A549 (cell line): ENCODE measurements at regions not wholly inside any gene's neighbourhood (a gene's known extent, or its start where the extent isn't known, plus 50 kb on each side); places are given as distances from the start of the nearest gene placed in this dataset.

Experiments
- CHD2 ChIP-seq: fragments of 150-350 bp; IDR thresholded peaks from 2 replicates; pipeline ENCODE4 v1.6.1; 2014; ENCODE audit warnings: low read length; ENCODE audit not compliant: partially characterized antibody
- HMGXB4 ChIP-seq: fragments of 250-450 bp; sonication (Bioruptor Pico); IDR thresholded peaks from 2 replicates; pipeline ENCODE4 v1.5.0; 2021; ENCODE audit warnings: mild to moderate bottlenecking, moderate library complexity, borderline replicate concordance
- MYC ChIP-seq: IDR thresholded peaks from 2 replicates; pipeline ENCODE4 v1.6.1; 2012; ENCODE audit warnings: mild to moderate bottlenecking, inconsistent platforms, low read length, improper control_type of control experiment, borderline replicate concordance
- POLR2A ChIP-seq: IDR thresholded peaks from 2 replicates; pipeline ENCODE4 v1.6.1; 2012; ENCODE audit warnings: mild to moderate bottlenecking, low read length
- TP53 ChIP-seq: fragments of 250-450 bp; sonication (Bioruptor Pico); IDR thresholded peaks from 2 replicates; pipeline ENCODE4 v1.5.0; 2021; ENCODE audit warnings: mild to moderate bottlenecking, moderate library complexity
- TF ChIP-seq, protein P1 (sequence below): fragments of >200 bp; sonication (Bioruptor Twin); formaldehyde crosslinking; IDR thresholded peaks from 3 replicates; pipeline ENCODE4 v1.5.1; 2016
- TF ChIP-seq, protein P2 (sequence below): fragments of 200-600 bp; sonication (generic); IDR thresholded peaks from 2 replicates; pipeline ENCODE4 v1.6.1; 2016; ENCODE audit warnings: antibody characterized with exemption, mild to moderate bottlenecking, moderate library complexity

DNA sequence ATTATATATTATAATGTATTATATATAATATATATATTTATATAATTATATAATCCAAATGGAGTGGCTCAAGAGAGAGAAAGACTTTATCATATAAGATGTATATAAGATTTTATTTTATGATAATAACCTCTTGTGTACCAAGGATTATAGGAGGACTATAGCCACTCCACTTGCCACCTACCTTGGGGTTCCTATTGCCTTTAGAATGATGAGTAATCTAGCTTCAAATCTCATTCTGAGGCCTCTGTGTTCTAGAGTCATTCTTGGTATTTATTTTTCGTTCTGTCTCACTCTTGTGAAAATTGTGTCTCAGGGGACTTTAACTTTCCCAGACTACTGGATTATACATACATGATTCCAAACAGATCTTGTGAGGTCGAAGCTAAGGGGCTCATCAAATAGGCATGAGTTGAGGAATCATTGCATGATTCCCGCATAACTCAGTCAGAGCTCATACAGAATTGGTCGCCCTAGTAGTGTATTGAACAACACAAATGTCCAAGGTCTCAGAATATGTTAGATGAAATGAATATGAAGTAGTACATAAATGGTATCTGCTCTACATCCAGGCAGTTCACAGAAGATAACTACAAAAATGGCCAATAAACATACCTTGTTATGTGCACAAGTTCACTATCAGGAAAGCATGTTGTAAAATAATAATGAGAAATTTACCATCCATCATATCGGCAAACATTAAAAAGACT is 159.5 kb upstream of the RNPC3 start:
- TF ChIP-seq, protein P1, sequence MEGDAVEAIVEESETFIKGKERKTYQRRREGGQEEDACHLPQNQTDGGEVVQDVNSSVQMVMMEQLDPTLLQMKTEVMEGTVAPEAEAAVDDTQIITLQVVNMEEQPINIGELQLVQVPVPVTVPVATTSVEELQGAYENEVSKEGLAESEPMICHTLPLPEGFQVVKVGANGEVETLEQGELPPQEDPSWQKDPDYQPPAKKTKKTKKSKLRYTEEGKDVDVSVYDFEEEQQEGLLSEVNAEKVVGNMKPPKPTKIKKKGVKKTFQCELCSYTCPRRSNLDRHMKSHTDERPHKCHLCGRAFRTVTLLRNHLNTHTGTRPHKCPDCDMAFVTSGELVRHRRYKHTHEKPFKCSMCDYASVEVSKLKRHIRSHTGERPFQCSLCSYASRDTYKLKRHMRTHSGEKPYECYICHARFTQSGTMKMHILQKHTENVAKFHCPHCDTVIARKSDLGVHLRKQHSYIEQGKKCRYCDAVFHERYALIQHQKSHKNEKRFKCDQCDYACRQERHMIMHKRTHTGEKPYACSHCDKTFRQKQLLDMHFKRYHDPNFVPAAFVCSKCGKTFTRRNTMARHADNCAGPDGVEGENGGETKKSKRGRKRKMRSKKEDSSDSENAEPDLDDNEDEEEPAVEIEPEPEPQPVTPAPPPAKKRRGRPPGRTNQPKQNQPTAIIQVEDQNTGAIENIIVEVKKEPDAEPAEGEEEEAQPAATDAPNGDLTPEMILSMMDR: no peak
- TF ChIP-seq, protein P2, sequence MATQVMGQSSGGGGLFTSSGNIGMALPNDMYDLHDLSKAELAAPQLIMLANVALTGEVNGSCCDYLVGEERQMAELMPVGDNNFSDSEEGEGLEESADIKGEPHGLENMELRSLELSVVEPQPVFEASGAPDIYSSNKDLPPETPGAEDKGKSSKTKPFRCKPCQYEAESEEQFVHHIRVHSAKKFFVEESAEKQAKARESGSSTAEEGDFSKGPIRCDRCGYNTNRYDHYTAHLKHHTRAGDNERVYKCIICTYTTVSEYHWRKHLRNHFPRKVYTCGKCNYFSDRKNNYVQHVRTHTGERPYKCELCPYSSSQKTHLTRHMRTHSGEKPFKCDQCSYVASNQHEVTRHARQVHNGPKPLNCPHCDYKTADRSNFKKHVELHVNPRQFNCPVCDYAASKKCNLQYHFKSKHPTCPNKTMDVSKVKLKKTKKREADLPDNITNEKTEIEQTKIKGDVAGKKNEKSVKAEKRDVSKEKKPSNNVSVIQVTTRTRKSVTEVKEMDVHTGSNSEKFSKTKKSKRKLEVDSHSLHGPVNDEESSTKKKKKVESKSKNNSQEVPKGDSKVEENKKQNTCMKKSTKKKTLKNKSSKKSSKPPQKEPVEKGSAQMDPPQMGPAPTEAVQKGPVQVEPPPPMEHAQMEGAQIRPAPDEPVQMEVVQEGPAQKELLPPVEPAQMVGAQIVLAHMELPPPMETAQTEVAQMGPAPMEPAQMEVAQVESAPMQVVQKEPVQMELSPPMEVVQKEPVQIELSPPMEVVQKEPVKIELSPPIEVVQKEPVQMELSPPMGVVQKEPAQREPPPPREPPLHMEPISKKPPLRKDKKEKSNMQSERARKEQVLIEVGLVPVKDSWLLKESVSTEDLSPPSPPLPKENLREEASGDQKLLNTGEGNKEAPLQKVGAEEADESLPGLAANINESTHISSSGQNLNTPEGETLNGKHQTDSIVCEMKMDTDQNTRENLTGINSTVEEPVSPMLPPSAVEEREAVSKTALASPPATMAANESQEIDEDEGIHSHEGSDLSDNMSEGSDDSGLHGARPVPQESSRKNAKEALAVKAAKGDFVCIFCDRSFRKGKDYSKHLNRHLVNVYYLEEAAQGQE: no peak
- TF ChIP-seq HMGXB4 (CRISPR knock-in tag) (no peak), POLR2A (no peak), CHD2 (no peak), MYC (no peak), TP53 (CRISPR knock-in tag) (no peak)
